HCT116 (cell line): ENCODE measurements at regions not wholly inside any gene's neighbourhood (a gene's known extent, or its start where the extent isn't known, plus 50 kb on each side); places are given as distances from the start of the nearest gene placed in this dataset.

Experiments
- ATAC-seq: fragments of 200-7000 bp; cut with Tn5 transposase; 2 replicates; pipeline ENCODE4 v1.9.1; 2020; ENCODE audit warnings: mild to moderate bottlenecking, moderate library complexity
- BruUV-seq: library from RNA; stranded (reverse); fragments of 400-500 nt; replicated peaks from 2 replicates; lab custom pipeline; 2021; lab: Mats Ljungman, UMichigan
- CTCF ChIA-PET: fragments of 300-600 bp; sonication (Branson Sonifier 250); formaldehyde crosslinking; loops from one replicate; lab custom pipeline; 2021; ENCODE audit warnings: antibody characterized with exemption; lab: Charles Lee
- POLR2A ChIA-PET: fragments of 300-600, 350-600 bp; sonication (Branson Sonifier 250); formaldehyde crosslinking; loops from one replicate; lab custom pipeline; 2021; ENCODE audit warnings: antibody characterized with exemption; lab: Charles Lee
- RAD21 ChIA-PET, 2 experiments: fragments of 300-600 bp; sonication (Branson Sonifier 250); formaldehyde crosslinking; loops; one replicate each; lab custom pipeline; 2023; ENCODE audit warnings: low total read pairs in 2 of 2; ENCODE audit not compliant: uncharacterized antibody in 2 of 2, unreplicated experiment in 2 of 2, low non-redundant PET in 1 of 2; lab: Charles Lee
- DNase-seq: peaks from one replicate; pipeline ENCODE4 v3.0.0-alpha.2; 2010; ENCODE audit warnings: low read depth, low spot score
- H2AFZ ChIP-seq: fragments of 200-600 bp; shearing (Covaris generic), sonication (generic); 2 replicates; pipeline ENCODE4 v1.6.1; 2017; ENCODE audit warnings: low read depth, mixed run types, mixed read lengths, antibody characterized with exemption, low read length; ENCODE audit not compliant: poor library complexity, severe bottlenecking
- H3K27ac ChIP-seq: 2 replicates; pipeline ENCODE4 v1.5.1; 2012; ENCODE audit warnings: low read depth, low read length
- H3K27me3 ChIP-seq: fragments of 200-600 bp; sonication (generic); 2 replicates; pipeline ENCODE4 v1.6.1; 2016; ENCODE audit warnings: mixed run types, low read length, mixed read lengths; ENCODE audit not compliant: insufficient read depth
- H3K36me3 ChIP-seq, 2 experiments: fragments of 200-500 bp in 1 of 2; fragments of 200-600 bp in 1 of 2; sonication (Bioruptor generic) in 1 of 2; sonication (generic) in 1 of 2; 2 replicates each; pipeline versions ENCODE4 v1.5.1 to v1.6.1; 2014 to 2016; ENCODE audit warnings: low read length in 2 of 2, inconsistent platforms in 1 of 2, mixed read lengths in 1 of 2, mixed run types in 1 of 2; ENCODE audit not compliant: insufficient read depth in 2 of 2, control insufficient read depth in 1 of 2
- H3K4me1 ChIP-seq, 2 experiments: fragments of 200-600 bp in 1 of 2; sonication (generic) in 1 of 2; 2 replicates each; pipeline versions ENCODE4 v1.5.1 to v1.6.1; 2012 to 2017; ENCODE audit warnings: low read length in 2 of 2, inconsistent platforms in 1 of 2, mild to moderate bottlenecking in 1 of 2, mixed read lengths in 1 of 2, mixed run types in 1 of 2, moderate library complexity in 1 of 2; ENCODE audit not compliant: insufficient read depth in 2 of 2, control insufficient read depth in 1 of 2
- H3K4me2 ChIP-seq: fragments of 200-600 bp; sonication (generic); 2 replicates; pipeline ENCODE4 v1.6.1; 2017; ENCODE audit warnings: mixed run types, low read length, mixed read lengths
- H3K4me3 ChIP-seq, 2 experiments: fragments of 200-600 bp in 1 of 2; sonication (generic) in 1 of 2; replicated peaks in 1 of 2; 2 replicates each; pipeline ENCODE4 v1.5.1; 2011 to 2016; ENCODE audit warnings: low read length in 2 of 2, control low read depth in 1 of 2, low read depth in 1 of 2, mild to moderate bottlenecking in 1 of 2, mixed read lengths in 1 of 2, mixed run types in 1 of 2
- H3K79me2 ChIP-seq: fragments of 200-600 bp; sonication (generic); 2 replicates; pipeline ENCODE4 v1.6.1; 2017; ENCODE audit warnings: mild to moderate bottlenecking, mixed run types, low read length, moderate library complexity, mixed read lengths; ENCODE audit not compliant: insufficient read depth
- H3K9ac ChIP-seq: fragments of 200-600 bp; sonication (generic); 2 replicates; pipeline ENCODE4 v1.6.1; 2016; ENCODE audit warnings: low read length, mixed read lengths
- H3K9me2 ChIP-seq: fragments of 200-600 bp; sonication (generic), shearing (Covaris generic); 2 replicates; pipeline ENCODE4 v1.6.1; 2017; ENCODE audit warnings: mixed run types, mild to moderate bottlenecking, moderate library complexity; ENCODE audit not compliant: insufficient read depth
- H3K9me3 ChIP-seq, 2 experiments: fragments of 200-500 bp in 1 of 2; fragments of 200-600 bp in 1 of 2; sonication (Bioruptor generic) in 1 of 2; sonication (generic) in 1 of 2; 2 replicates each; pipeline ENCODE4 v1.6.1; 2014 to 2017; ENCODE audit warnings: low read length in 2 of 2, mixed read lengths in 2 of 2, inconsistent platforms in 1 of 2, low read depth in 1 of 2, mild to moderate bottlenecking in 1 of 2, mixed run types in 1 of 2, moderate library complexity in 1 of 2; ENCODE audit not compliant: control insufficient read depth in 1 of 2, insufficient read depth in 1 of 2
- H4K20me1 ChIP-seq: fragments of 200-600 bp; sonication (generic), shearing (Covaris generic); 2 replicates; pipeline ENCODE4 v1.6.1; 2017; ENCODE audit warnings: mixed run types, mild to moderate bottlenecking, moderate library complexity; ENCODE audit not compliant: insufficient read depth
- CBX3 ChIP-seq: IDR thresholded peaks from 2 replicates; pipeline ENCODE4 v1.6.1; 2012; ENCODE audit warnings: low read depth
- EGR1 ChIP-seq: IDR thresholded peaks from 2 replicates; pipeline ENCODE4 v1.6.1; 2012; ENCODE audit warnings: low read depth
- ELF1 ChIP-seq: IDR thresholded peaks from 2 replicates; pipeline ENCODE4 v1.6.1; 2012; ENCODE audit warnings: low read depth, borderline replicate concordance
- EZH2phosphoT487 ChIP-seq: fragments of 200-600 bp; IDR thresholded peaks from 2 replicates; pipeline ENCODE4 v1.6.1; 2018; ENCODE audit warnings: antibody characterized with exemption, borderline replicate concordance
- MAX ChIP-seq: IDR thresholded peaks from 2 replicates; pipeline ENCODE4 v1.6.1; 2012
- POLR2A ChIP-seq: IDR thresholded peaks from 2 replicates; pipeline ENCODE4 v1.7.0; 2011; ENCODE audit warnings: borderline replicate concordance; ENCODE audit not compliant: insufficient read depth, insufficient read length; ENCODE audit errors: extremely low read depth
- POLR2AphosphoS5 ChIP-seq: IDR thresholded peaks from 2 replicates; pipeline ENCODE4 v1.6.1; 2011; ENCODE audit warnings: mild to moderate bottlenecking, low read depth, low read length, moderate library complexity
- RAD21 ChIP-seq: IDR thresholded peaks from 2 replicates; pipeline ENCODE4 v1.6.1; 2012; ENCODE audit warnings: low read depth, mild to moderate bottlenecking
- REST ChIP-seq: IDR thresholded peaks from 2 replicates; pipeline ENCODE4 v1.6.1; 2012; ENCODE audit warnings: low read depth
- SIN3A ChIP-seq: IDR thresholded peaks from 2 replicates; pipeline ENCODE4 v1.6.1; 2012; ENCODE audit warnings: low read depth
- TCF7L2 ChIP-seq: IDR thresholded peaks from 2 replicates; pipeline ENCODE4 v1.7.0; 2011; ENCODE audit warnings: borderline replicate concordance, inconsistent platforms; ENCODE audit not compliant: insufficient read depth, insufficient read length; ENCODE audit errors: extremely low read depth
- ZNF274 ChIP-seq: fragments of 200-500 bp; sonication (Bioruptor generic); IDR thresholded peaks from 2 replicates; pipeline ENCODE4 v1.6.1; 2014; ENCODE audit warnings: mild to moderate bottlenecking, low read depth, low read length, inconsistent platforms
- intact Hi-C: fragments of 100-400 bp; cut with micrococcal nuclease; formaldehyde crosslinking; loops from 2 replicates; pipeline ENCODE4 v1.10.0; 2022

- Histone ChIP-seq H3K4me3 (no peak overlapping the region), H3K36me3 (no peaks in the 10 kb centered on the region), H3K27me3 (no peaks in the 10 kb centered on the region), H3K9me3 (peaks cover 6 to 16% of the 10 kb centered on the region in 2 experiments; a peak in 2 of 4 replicates), H3K27ac (no peak overlapping the region), H3K9ac (no peak overlapping the region), H2AFZ (no peak overlapping the region), H3K9me2 (no peaks in the 10 kb centered on the region), H3K4me2 (no peak overlapping the region), H4K20me1 (no peaks in the 10 kb centered on the region), H3K79me2 (no peaks in the 10 kb centered on the region), H3K4me1 (no peaks in the 10 kb centered on the region)
- ChIA-PET POLR2A (no interaction called here), RAD21 (no interaction called here), CTCF (no interaction called here)
- ATAC-seq = no peak
- intact Hi-C loops = no loop called here
- BruUV-seq = no TSS peak
- no peak for DNase-seq
- TF ChIP-seq POLR2A (no peak), RAD21 (no peak), REST (no peak), POLR2AphosphoS5 (no peak), ELF1 (no peak), EGR1 (no peak), SIN3A (no peak), EZH2phosphoT487 (no peak), MAX (no peak), TCF7L2 (no peak), ZNF274 (no peak), CBX3 (no peak)
Observed at GRCh38 chr18:38006541-38006940, 440.9 kb upstream of the CELF4 start.
